Fibroblast of lung (primary cell): ENCODE measurements at regions not wholly inside any gene's neighbourhood (a gene's known extent, or its start where the extent isn't known, plus 50 kb on each side); places are given as distances from the start of the nearest gene placed in this dataset.

Experiments used
- CTCF ChIP-seq, 2 donors: IDR thresholded peaks in 1 of 2; conservative IDR thresholded peaks in 1 of 2; 1 replicate in 1 of 2; 2 replicates in 1 of 2; pipeline ENCODE4 v1.5.1; 2011 to 2012; ENCODE audit warnings: low read length in 2 of 2, control low read depth in 1 of 2, inconsistent platforms in 1 of 2, low read depth in 1 of 2, mild to moderate bottlenecking in 1 of 2
- EZH2 ChIP-seq: IDR thresholded peaks from 2 replicates; pipeline ENCODE4 v1.5.1; 2012; ENCODE audit warnings: low read length, control low read depth, mild to moderate bottlenecking; ENCODE audit errors: missing control alignments

- TF ChIP-seq CTCF (conservative IDR thresholded peaks at IDR 0.05 in 1 of 2, IDR thresholded peaks at IDR 0.05 in 1 of 2; ENCODE audit: low read depth in 1 of 2, low read length in 2 of 2) (no peak), EZH2 (no peak)
Measured at GRCh38 chr6:145551164-145551563, 184.2 kb downstream of the EPM2A start.
